ENCODE measurements at regions not wholly inside any gene's neighbourhood (a gene's known extent, or its start where the extent isn't known, plus 50 kb on each side); places are given as distances from the start of the nearest gene placed in this dataset.

GRCh38 chr4:149248191-149248764 lies 567.4 kb downstream of the IQCM start:
- dilution Hi-C loops (cut with MboI; ENCODE audit: extremely low pct_ligation_motif_present, low sequenced_read_pairs): no loop called here
- H3K4me2 ChIP-seq (ENCODE audit: control insufficient read depth, extremely low read depth, insufficient read depth, low read depth, low read length): no peak overlapping the region
- H3K9me1 ChIP-seq (ENCODE audit: control insufficient read depth, extremely low read depth, insufficient read depth, low read length): no peaks in the 10 kb centered on the region
- H3K4me1 ChIP-seq (ENCODE audit: control insufficient read depth, extremely low read depth, insufficient read depth, low read length): no peaks in the 10 kb centered on the region
- H3K36me3 ChIP-seq (ENCODE audit: control insufficient read depth in 2 of 2, extremely low read depth in 1 of 2, insufficient read depth in 2 of 2, low read length in 2 of 2): no peaks in the 10 kb centered on the region
- no peaks in the 10 kb centered on the region for H4K20me1 ChIP-seq (ENCODE audit: control insufficient read depth, extremely low read depth, insufficient read depth, low read length)
- no peak overlapping the region for H3K9ac ChIP-seq (ENCODE audit: control insufficient read depth, extremely low read depth, insufficient read depth, low read length)
- H3K79me2 ChIP-seq (ENCODE audit: control insufficient read depth, insufficient read depth, low read length): no peaks in the 10 kb centered on the region
- no peak overlapping the region for H3K27ac ChIP-seq (ENCODE audit: control insufficient read depth, insufficient read depth, low read length)
- H3K9me3 ChIP-seq (ENCODE audit: control insufficient read depth, low read depth, low read length): no peaks in the 10 kb centered on the region
- no peak for TF ChIP-seq EZH2 (IDR thresholded peaks at IDR 0.05; ENCODE audit: low read length)
- no peak for TF ChIP-seq CTCF (optimal IDR thresholded peaks at IDR 0.05 in 1 of 3, IDR thresholded peaks at IDR 0.05 in 1 of 3, conservative IDR thresholded peaks at IDR 0.05 in 1 of 3; ENCODE audit: extremely low read depth in 1 of 3, insufficient read depth in 2 of 3, low read length in 3 of 3)
- no peak for DNase-seq (ENCODE audit: low read depth, low spot score)
- H3K27me3 ChIP-seq (ENCODE audit: control insufficient read depth, extremely low read depth, insufficient read depth, low read length): no peaks in the 10 kb centered on the region
- H2AFZ ChIP-seq (ENCODE audit: control insufficient read depth, low read length): no peak overlapping the region
- no peak for FAIRE-seq
- H3K4me3 ChIP-seq (ENCODE audit: control insufficient read depth in 2 of 3, extremely low read depth in 1 of 3, insufficient read depth in 2 of 3, low read depth in 1 of 3, low read length in 3 of 3): no peak overlapping the region

- H3K27ac ChIP-seq (ENCODE audit: control insufficient read depth, insufficient read depth, low read length): no peak overlapping the region
- H2AFZ ChIP-seq (ENCODE audit: control insufficient read depth, low read length): no peak overlapping the region
- H3K4me3 ChIP-seq (ENCODE audit: control insufficient read depth in 2 of 3, extremely low read depth in 1 of 3, insufficient read depth in 2 of 3, low read depth in 1 of 3, low read length in 3 of 3): no peak overlapping the region
- H3K9me3 ChIP-seq (ENCODE audit: control insufficient read depth, low read depth, low read length): no peaks in the 10 kb centered on the region
- no peak overlapping the region for H3K9ac ChIP-seq (ENCODE audit: control insufficient read depth, extremely low read depth, insufficient read depth, low read length)
- H3K27me3 ChIP-seq (ENCODE audit: control insufficient read depth, extremely low read depth, insufficient read depth, low read length): no peaks in the 10 kb centered on the region
- no peak for TF ChIP-seq EZH2 (IDR thresholded peaks at IDR 0.05; ENCODE audit: low read length)
- TF ChIP-seq CTCF (optimal IDR thresholded peaks at IDR 0.05 in 1 of 3, IDR thresholded peaks at IDR 0.05 in 1 of 3, conservative IDR thresholded peaks at IDR 0.05 in 1 of 3; ENCODE audit: extremely low read depth in 1 of 3, insufficient read depth in 2 of 3, low read length in 3 of 3): no peak
- no peaks in the 10 kb centered on the region for H3K4me1 ChIP-seq (ENCODE audit: control insufficient read depth, extremely low read depth, insufficient read depth, low read length)
- dilution Hi-C loops (cut with MboI; ENCODE audit: extremely low pct_ligation_motif_present, low sequenced_read_pairs): no loop called here
- DNase-seq (ENCODE audit: low read depth, low spot score) (no peak), FAIRE-seq (no peak)
- no peaks in the 10 kb centered on the region for H4K20me1 ChIP-seq (ENCODE audit: control insufficient read depth, extremely low read depth, insufficient read depth, low read length)
- no peaks in the 10 kb centered on the region for H3K9me1 ChIP-seq (ENCODE audit: control insufficient read depth, extremely low read depth, insufficient read depth, low read length)
- no peaks in the 10 kb centered on the region for H3K36me3 ChIP-seq (ENCODE audit: control insufficient read depth in 2 of 2, extremely low read depth in 1 of 2, insufficient read depth in 2 of 2, low read length in 2 of 2)
- no peak overlapping the region for H3K4me2 ChIP-seq (ENCODE audit: control insufficient read depth, extremely low read depth, insufficient read depth, low read depth, low read length)
- H3K79me2 ChIP-seq (ENCODE audit: control insufficient read depth, insufficient read depth, low read length): no peaks in the 10 kb centered on the region
These were observed 568.5 kb downstream of the IQCM start for GRCh38 chr4:149247164-149247563.
